Astrocyte (in vitro differentiated cells and primary cell): ENCODE measurements at regions not wholly inside any gene's neighbourhood (a gene's known extent, or its start where the extent isn't known, plus 50 kb on each side); places are given as distances from the start of the nearest gene placed in this dataset.

Experiments used
- CTCF ChIP-seq: IDR thresholded peaks from 2 replicates; pipeline ENCODE4 v1.5.1; 2011; ENCODE audit warnings: low read depth, mild to moderate bottlenecking, inconsistent platforms, low read length, moderate library complexity; ENCODE audit not compliant: insufficient read depth
- EZH2 ChIP-seq: IDR thresholded peaks from 2 replicates; pipeline ENCODE4 v1.6.1; 2012; ENCODE audit warnings: mild to moderate bottlenecking, low read length, inconsistent platforms; ENCODE audit not compliant: insufficient read depth

GRCh38 chr14:58820032-58820431 lies 182.3 kb downstream of the DACT1 start:
- TF ChIP-seq CTCF (no peak), EZH2 (no peak)
